ENCODE measurements at regions not wholly inside any gene's neighbourhood (a gene's known extent, or its start where the extent isn't known, plus 50 kb on each side); places are given as distances from the start of the nearest gene placed in this dataset.

- no peak overlapping the region for H3K9ac ChIP-seq (ENCODE audit: low read length)
- H3K27me3 ChIP-seq (ENCODE audit: low read length), result no peaks in the 10 kb centered on the region
- no peaks in the 10 kb centered on the region for H3K36me3 ChIP-seq (ENCODE audit: low read length)
- no peaks in the 10 kb centered on the region for H3F3A ChIP-seq (ENCODE audit: insufficient read depth)
- no peak overlapping the region for H3K4me2 ChIP-seq (ENCODE audit: low read depth, low read length, poor library complexity, severe bottlenecking)
- no peaks in the 10 kb centered on the region for H3K9me3 ChIP-seq (ENCODE audit: insufficient read depth, low read length)
- TF ChIP-seq EZH2phosphoT487 (conservative IDR thresholded peaks at IDR 0.05; ENCODE audit: low read length) (no peak), CTCF (IDR thresholded peaks at IDR 0.05; ENCODE audit: insufficient read depth, low read length, poor library complexity, severe bottlenecking) (no peak)
- no peaks in the 10 kb centered on the region for H3K9me2 ChIP-seq (replicated peaks; ENCODE audit: insufficient read depth, low read length)
- H4K20me1 ChIP-seq (ENCODE audit: low read depth, low read length), result no peaks in the 10 kb centered on the region
- no peaks in the 10 kb centered on the region for H3K79me2 ChIP-seq (ENCODE audit: insufficient read depth, low read length)
- H3K27ac ChIP-seq (ENCODE audit: low read depth, low read length), result no peak overlapping the region
- no peak overlapping the region for H2AFZ ChIP-seq (ENCODE audit: low read depth, low read length, severe bottlenecking)
- no peak overlapping the region for H3K4me3 ChIP-seq (ENCODE audit: insufficient read depth, low read length, poor library complexity, severe bottlenecking)
Observed at GRCh38 chr10:109067031-109067430, 856.3 kb downstream of the XPNPEP1 start.

GRCh38 chr10:109065821-109066220, 857.5 kb downstream of the XPNPEP1 start:
- no peak overlapping the region for H3K27ac ChIP-seq (ENCODE audit: low read depth, low read length)
- no peaks in the 10 kb centered on the region for H3F3A ChIP-seq (ENCODE audit: insufficient read depth)
- H3K9me3 ChIP-seq (ENCODE audit: insufficient read depth, low read length), result no peaks in the 10 kb centered on the region
- H3K27me3 ChIP-seq (ENCODE audit: low read length), result no peaks in the 10 kb centered on the region
- no peaks in the 10 kb centered on the region for H3K79me2 ChIP-seq (ENCODE audit: insufficient read depth, low read length)
- TF ChIP-seq EZH2phosphoT487 (conservative IDR thresholded peaks at IDR 0.05; ENCODE audit: low read length), result no peak
- no peak for TF ChIP-seq CTCF (IDR thresholded peaks at IDR 0.05; ENCODE audit: insufficient read depth, low read length, poor library complexity, severe bottlenecking)
- H3K36me3 ChIP-seq (ENCODE audit: low read length), result no peaks in the 10 kb centered on the region
- H3K4me2 ChIP-seq (ENCODE audit: low read depth, low read length, poor library complexity, severe bottlenecking), result no peak overlapping the region
- H3K9me2 ChIP-seq (replicated peaks; ENCODE audit: insufficient read depth, low read length), result no peaks in the 10 kb centered on the region
- H2AFZ ChIP-seq (ENCODE audit: low read depth, low read length, severe bottlenecking), result no peak overlapping the region
- H3K9ac ChIP-seq (ENCODE audit: low read length), result no peak overlapping the region
- H4K20me1 ChIP-seq (ENCODE audit: low read depth, low read length), result no peaks in the 10 kb centered on the region
- H3K4me3 ChIP-seq (ENCODE audit: insufficient read depth, low read length, poor library complexity, severe bottlenecking), result no peak overlapping the region

- Histone ChIP-seq H2AFZ (ENCODE audit: low read depth, low read length, severe bottlenecking) (no peak overlapping the region), H3K9me3 (ENCODE audit: insufficient read depth, low read length) (no peaks in the 10 kb centered on the region), H4K20me1 (ENCODE audit: low read depth, low read length) (no peaks in the 10 kb centered on the region), H3K4me3 (ENCODE audit: insufficient read depth, low read length, poor library complexity, severe bottlenecking) (no peak overlapping the region), H3K36me3 (ENCODE audit: low read length) (no peaks in the 10 kb centered on the region), H3F3A (ENCODE audit: insufficient read depth) (no peaks in the 10 kb centered on the region), H3K9me2 (replicated peaks; ENCODE audit: insufficient read depth, low read length) (no peaks in the 10 kb centered on the region), H3K79me2 (ENCODE audit: insufficient read depth, low read length) (no peaks in the 10 kb centered on the region), H3K9ac (ENCODE audit: low read length) (no peak overlapping the region), H3K27me3 (ENCODE audit: low read length) (no peaks in the 10 kb centered on the region), H3K4me2 (ENCODE audit: low read depth, low read length, poor library complexity, severe bottlenecking) (no peak overlapping the region), H3K27ac (ENCODE audit: low read depth, low read length) (peak overlapping the region; percentile 10; the same call in 1 of the 2 replicates)
- no peak for TF ChIP-seq CTCF (IDR thresholded peaks at IDR 0.05; ENCODE audit: insufficient read depth, low read length, poor library complexity, severe bottlenecking)
- TF ChIP-seq EZH2phosphoT487 (conservative IDR thresholded peaks at IDR 0.05; ENCODE audit: low read length), result no peak
Observed at GRCh38 chr10:109062371-109062770, 860.9 kb downstream of the XPNPEP1 start.
